Psoas muscle (tissue), 7 donors: ENCODE measurements at regions not wholly inside any gene's neighbourhood (a gene's known extent, or its start where the extent isn't known, plus 50 kb on each side); places are given as distances from the start of the nearest gene placed in this dataset.

ENCODE experiments used
- ATAC-seq, 4 donors: fragments of 200-7000 bp; cut with Tn5 transposase; one replicate each; pipeline ENCODE4 v1.9.1; 2020; ENCODE audit warnings: moderate library complexity in 3 of 4, mild to moderate bottlenecking in 2 of 4
- DNase-seq, 2 donors: peaks; one replicate each; pipeline ENCODE4 v3.0.0-alpha.2; 2020
- H3K27ac ChIP-seq: fragments of 200-600 bp; one replicate; pipeline ENCODE4 v1.8.0; 2022
- H3K27me3 ChIP-seq, 3 donors: fragments of 200-600 bp in 1 of 3; one replicate each; pipeline versions ENCODE4 v1.6.1 to v1.8.0; 2013 to 2022; ENCODE audit warnings: low read length in 2 of 3, mild to moderate bottlenecking in 2 of 3, moderate library complexity in 1 of 3; ENCODE audit not compliant: insufficient read depth in 3 of 3
- H3K36me3 ChIP-seq, 2 donors: fragments of 200-600 bp in 1 of 2; one replicate each; pipeline versions ENCODE4 v1.6.1 to v1.8.0; 2013 to 2022; ENCODE audit warnings: low read depth in 1 of 2, mild to moderate bottlenecking in 1 of 2, moderate library complexity in 1 of 2; ENCODE audit not compliant: insufficient read depth in 1 of 2
- H3K4me1 ChIP-seq: fragments of 200-600 bp; one replicate; pipeline ENCODE4 v1.8.0; 2022
- H3K4me3 ChIP-seq: fragments of 200-600 bp; one replicate; pipeline ENCODE4 v1.8.0; 2022; ENCODE audit warnings: mild to moderate bottlenecking
- H3K9me3 ChIP-seq: fragments of 200-600 bp; one replicate; pipeline ENCODE4 v1.8.0; 2022
- CTCF ChIP-seq: fragments of 200-600 bp; IDR thresholded peaks from one replicate; pipeline ENCODE4 v1.8.0; 2022; ENCODE audit warnings: antibody characterized with exemption
- WGBS, 3 donors: extraction: QIAGEN DNeasy Blood & Tissue Kit; methylation state at CpG; one replicate each; pipeline versions ENCODE4 v1.1.6 to v1.1.7; 2013; 5-methylcytosine and 5-hydroxymethylcytosine counted together
- intact Hi-C, 2 donors: fragments of 100-400 bp; cut with DNase I; formaldehyde crosslinking; loops; one replicate each; pipeline versions ENCODE4 v1.11.0 to v1.14.2; 2022
- donor health status: healthy with polysubstance abuse.
- donor health status: DM: no; HTN: no; CAD: no; lungs with moderate emphysema.
- donor health status: Bipolar disorder and iron deficiency.
- donor health status: healthy.
- donor health status: DM: yes; HTN: yes; CAD: no.
- donor health status: DM: no; HTN: no; CAD: no.
- donor health status: DM: yes; HTN: yes; CAD: no.

GRCh38 chr7:68682910-68683309, 915.4 kb upstream of the AUTS2 start:
- WGBS, 3 donors: 60 to 77% (median 70%) methylated on average over 5 of the region's 5 CpGs

DNA sequence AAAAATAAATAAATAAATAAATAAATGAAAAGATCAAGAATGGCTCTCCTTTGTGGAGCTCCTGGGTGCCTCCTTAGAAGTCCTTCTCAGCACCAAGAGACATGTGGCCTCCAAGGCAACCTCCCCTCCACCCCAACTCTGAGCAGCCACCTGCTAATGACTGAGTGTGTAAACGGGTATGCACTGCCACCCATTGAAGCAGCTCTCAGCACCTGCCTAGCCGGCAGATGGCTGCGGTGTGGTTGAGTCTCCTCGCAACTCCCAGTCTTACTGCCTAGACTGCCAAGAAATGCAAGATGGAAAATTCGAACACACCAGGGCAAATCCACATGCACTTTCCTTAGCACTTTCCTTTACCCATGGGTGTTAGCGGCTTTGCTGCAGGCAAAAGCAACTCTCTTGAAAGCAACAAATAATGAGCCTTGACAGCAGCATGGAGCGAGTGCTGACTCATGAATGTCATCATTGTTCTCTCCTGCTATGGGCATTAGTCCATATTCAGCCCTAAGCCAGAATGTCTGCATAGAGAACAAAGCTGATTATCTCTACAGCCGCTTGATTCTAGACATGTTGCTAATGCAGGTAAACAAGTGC, 913.9 kb upstream of the AUTS2 start:
- no peaks in the 10 kb centered on the region for H3K36me3 ChIP-seq
- DNase-seq (no peak), ATAC-seq (peak in 3 of 4 donors; percentile 35 to 66 (median 47))
- intact Hi-C loops: no loop called here
- H3K27me3 ChIP-seq: no peaks in the 10 kb centered on the region
- no peaks in the 10 kb centered on the region for H3K4me1 ChIP-seq
- H3K4me3 ChIP-seq: no peak overlapping the region
- WGBS, 3 donors: 25 to 37% (median 36%) methylated on average over 8 of the region's 8 CpGs
- H3K27ac ChIP-seq: no peak overlapping the region
- H3K9me3 ChIP-seq: no peaks in the 10 kb centered on the region
- no peak for TF ChIP-seq CTCF

More at GRCh38 chr7:68682910-68683309, 915.4 kb upstream of the AUTS2 start:
- ATAC-seq (no peak), DNase-seq (no peak)
- H3K9me3 ChIP-seq: no peaks in the 10 kb centered on the region
- no peak for TF ChIP-seq CTCF
- intact Hi-C loops: no loop called here
- H3K4me1 ChIP-seq: no peaks in the 10 kb centered on the region
- H3K4me3 ChIP-seq: no peak overlapping the region
- no peaks in the 10 kb centered on the region for H3K36me3 ChIP-seq
- H3K27ac ChIP-seq: no peak overlapping the region
- no peaks in the 10 kb centered on the region for H3K27me3 ChIP-seq

DNA sequence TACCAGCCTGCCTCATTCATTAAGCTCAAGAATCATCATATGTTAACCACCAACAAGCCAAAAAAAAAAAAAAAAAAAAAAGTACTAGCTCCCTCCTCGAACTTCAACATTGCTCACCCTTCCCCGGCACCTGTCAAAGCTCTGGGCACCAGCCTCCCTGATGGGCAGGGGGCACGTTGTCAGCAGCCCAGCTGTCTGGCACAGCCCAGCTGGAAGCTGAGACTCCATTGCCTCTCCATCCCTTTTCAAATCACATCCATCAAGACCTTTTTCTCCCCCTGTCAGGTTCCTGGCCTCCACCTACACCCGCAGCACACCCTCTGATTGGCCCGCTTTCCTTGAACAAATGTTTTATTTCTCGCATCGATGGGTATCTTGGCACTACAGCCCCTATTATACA, 913.3 kb upstream of the AUTS2 start:
- Histone ChIP-seq H3K27ac (no peak overlapping the region), H3K9me3 (no peaks in the 10 kb centered on the region), H3K27me3 (no peaks in the 10 kb centered on the region), H3K36me3 (no peaks in the 10 kb centered on the region), H3K4me1 (no peaks in the 10 kb centered on the region), H3K4me3 (no peak overlapping the region)
- intact Hi-C loops: no loop called here
- WGBS, 3 donors: 47 to 57% (median 56%) methylated on average over 7 of the region's 7 CpGs
- DNase-seq: no peak
- no peak for TF ChIP-seq CTCF
- no peak for ATAC-seq

- intact Hi-C loops: no loop called here
- ATAC-seq (no peak), DNase-seq (no peak)
- no peaks in the 10 kb centered on the region for H3K4me1 ChIP-seq
- no peaks in the 10 kb centered on the region for H3K9me3 ChIP-seq
- H3K36me3 ChIP-seq: no peaks in the 10 kb centered on the region
- 39 to 45% (median 40%) methylated on average over 8 of the region's 8 CpGs for WGBS, 3 donors
- no peaks in the 10 kb centered on the region for H3K27me3 ChIP-seq
- no peak for TF ChIP-seq CTCF
- no peak overlapping the region for H3K27ac ChIP-seq
- H3K4me3 ChIP-seq: no peak overlapping the region
Measured at GRCh38 chr7:68688416-68689086, 909.7 kb upstream of the AUTS2 start.

- H3K36me3 ChIP-seq: no peaks in the 10 kb centered on the region
- H3K4me1 ChIP-seq: no peaks in the 10 kb centered on the region
- H3K4me3 ChIP-seq: no peak overlapping the region
- DNase-seq (no peak), ATAC-seq (no peak)
- H3K9me3 ChIP-seq: no peaks in the 10 kb centered on the region
- intact Hi-C loops: no loop called here
- no peak for TF ChIP-seq CTCF
- H3K27ac ChIP-seq: no peak overlapping the region
- 66 to 88% (median 68%) methylated on average over 5 of the region's 5 CpGs for WGBS, 3 donors
- no peaks in the 10 kb centered on the region for H3K27me3 ChIP-seq
Measured at GRCh38 chr7:68689087-68689433, 909.2 kb upstream of the AUTS2 start.
